ENCODE measurements at regions not wholly inside any gene's neighbourhood (a gene's known extent, or its start where the extent isn't known, plus 50 kb on each side); places are given as distances from the start of the nearest gene placed in this dataset.

- no peak for DNase-seq
- no peak for ATAC-seq
- intact Hi-C loops (cut with DNase I) = loop anchor here in 1 of 2 donors (10.0 kb wide), 1 partner anchor 296 kb away; no protein-coding TSS in a partner anchor
Measured at GRCh38 chr10:94210440-94211168, 152.1 kb downstream of the NOC3L start.

DNA sequence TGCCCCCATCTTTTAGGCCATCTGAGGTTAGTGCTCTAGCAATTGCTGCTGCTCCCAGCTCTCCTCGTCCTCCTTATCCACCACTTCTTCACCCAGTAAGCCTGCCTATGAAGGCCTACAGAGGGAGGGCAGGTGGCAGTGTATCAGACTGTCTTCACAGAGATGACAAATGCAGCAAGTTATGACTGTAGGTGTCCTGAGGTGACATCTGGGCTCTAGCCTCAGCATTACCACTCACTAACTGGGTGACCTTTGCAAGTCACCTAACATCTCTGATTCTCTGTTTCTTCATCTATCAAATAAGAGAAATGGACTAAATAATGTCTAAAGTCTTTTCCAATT, 151.6 kb downstream of the NOC3L start:
- intact Hi-C loops (cut with DNase I) = loop anchor here in 1 of 2 donors (10.0 kb wide), 1 partner anchor 296 kb away; no protein-coding TSS in a partner anchor
- DNase-seq (no peak), ATAC-seq (no peak)

DNA sequence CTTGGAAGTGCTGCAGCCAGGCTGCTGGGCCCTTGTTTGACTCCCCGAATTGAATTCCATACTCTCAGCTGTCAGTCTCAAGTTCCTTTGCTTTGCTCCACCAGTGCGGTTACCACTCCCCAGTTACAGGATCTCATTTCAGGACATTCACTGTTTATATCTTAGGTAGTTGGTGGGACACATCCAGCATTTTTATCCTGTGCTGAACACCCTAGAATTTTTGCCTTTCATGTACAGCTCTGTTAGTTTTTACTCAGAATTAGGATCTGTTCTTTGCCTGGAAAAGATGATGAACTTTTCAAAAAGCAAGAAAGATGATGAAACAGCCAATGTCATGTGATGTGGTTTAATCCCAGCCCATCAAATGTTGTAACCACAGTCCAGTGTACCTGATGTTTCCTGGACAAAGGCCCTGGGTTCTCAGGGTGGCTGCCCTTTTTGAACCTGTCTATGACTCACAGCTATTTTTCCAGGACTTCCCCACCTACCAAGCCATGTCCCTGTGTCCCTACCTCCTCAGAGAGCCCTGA, 149.7 kb downstream of the NOC3L start:
- DNase-seq = no peak
- peak in 1 of 2 donors; percentile 56 for ATAC-seq
- intact Hi-C loops (cut with DNase I) = loop anchor here in 1 of 2 donors (10.0 kb wide), 1 partner anchor 298 kb away; no protein-coding TSS in a partner anchor

DNA sequence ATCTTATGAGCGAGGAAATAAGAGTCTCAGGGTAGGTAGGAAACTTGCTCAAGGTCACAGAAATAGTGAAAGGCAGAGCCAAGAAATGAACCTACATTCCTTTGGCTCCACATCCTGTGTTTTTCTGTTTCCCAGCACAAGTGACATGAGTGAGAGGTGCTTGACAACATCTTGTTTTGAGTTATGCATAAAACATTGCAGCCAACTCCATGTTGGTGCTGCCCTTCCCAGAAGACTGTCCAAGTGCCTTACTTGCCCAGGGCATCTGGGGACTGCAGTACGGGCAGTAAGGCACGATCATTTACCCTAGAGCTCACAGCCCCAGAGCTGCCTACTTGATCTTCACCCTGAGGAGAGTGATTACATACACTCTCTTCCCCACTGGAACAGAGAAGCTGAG, 148.8 kb downstream of the NOC3L start:
- intact Hi-C loops (cut with DNase I) = loop anchor here in 1 of 2 donors (10.0 kb wide), 1 partner anchor 299 kb away; no protein-coding TSS in a partner anchor
- peak in 1 of 2 donors; percentile 35 for ATAC-seq
- no peak for DNase-seq

DNA sequence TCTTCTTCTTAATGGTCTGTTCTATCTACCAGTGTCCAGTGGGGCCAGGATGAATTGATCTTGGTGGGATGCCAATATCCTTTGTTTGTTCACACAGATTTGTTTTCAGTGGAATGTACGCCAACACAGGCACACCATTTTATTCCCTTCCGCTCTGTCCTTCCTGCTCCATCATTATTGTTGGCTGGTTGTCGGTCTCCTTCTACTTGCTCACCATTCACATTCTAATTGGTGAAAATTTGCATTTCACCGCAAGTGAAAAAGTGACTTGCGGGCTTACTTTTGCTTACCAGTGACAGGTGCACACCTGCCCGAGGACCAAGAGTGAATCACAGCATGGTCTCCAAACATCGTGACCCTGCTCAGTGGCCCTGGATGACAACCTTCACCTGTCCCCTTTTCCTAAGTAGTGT, 148.3 kb downstream of the NOC3L start:
- intact Hi-C loops (cut with DNase I) = loop anchor here in 1 of 2 donors (10.0 kb wide), 1 partner anchor 300 kb away; no protein-coding TSS in a partner anchor
- DNase-seq (no peak), ATAC-seq (no peak)

GRCh38 chr10:94216201-94216600, 146.5 kb downstream of the NOC3L start:
- intact Hi-C loops (cut with DNase I) = loop anchor here in 1 of 2 donors (10.0 kb wide), 1 partner anchor 301 kb away; no protein-coding TSS in a partner anchor
- DNase-seq = no peak
- ATAC-seq = no peak

- intact Hi-C loops (cut with DNase I) = loop anchor here in 1 of 2 donors (10.0 kb wide), 1 partner anchor 303 kb away; no protein-coding TSS in a partner anchor
- no peak for DNase-seq
- no peak for ATAC-seq
Measured at GRCh38 chr10:94217411-94217810, 145.3 kb downstream of the NOC3L start.

- ATAC-seq (no peak), DNase-seq (no peak)
- intact Hi-C loops (cut with DNase I) = loop anchor here in 1 of 2 donors (10.0 kb wide), 1 partner anchor 304 kb away; no protein-coding TSS in a partner anchor
Measured at GRCh38 chr10:94218493-94219183, 144.1 kb downstream of the NOC3L start.

GRCh38 chr10:94219829-94220228, 142.9 kb downstream of the NOC3L start:
- intact Hi-C loops (cut with DNase I) = loop anchor here in 1 of 2 donors (10.0 kb wide), 1 partner anchor 305 kb away; no protein-coding TSS in a partner anchor
- ATAC-seq = peak; percentile 61
- no peak for DNase-seq

DNA sequence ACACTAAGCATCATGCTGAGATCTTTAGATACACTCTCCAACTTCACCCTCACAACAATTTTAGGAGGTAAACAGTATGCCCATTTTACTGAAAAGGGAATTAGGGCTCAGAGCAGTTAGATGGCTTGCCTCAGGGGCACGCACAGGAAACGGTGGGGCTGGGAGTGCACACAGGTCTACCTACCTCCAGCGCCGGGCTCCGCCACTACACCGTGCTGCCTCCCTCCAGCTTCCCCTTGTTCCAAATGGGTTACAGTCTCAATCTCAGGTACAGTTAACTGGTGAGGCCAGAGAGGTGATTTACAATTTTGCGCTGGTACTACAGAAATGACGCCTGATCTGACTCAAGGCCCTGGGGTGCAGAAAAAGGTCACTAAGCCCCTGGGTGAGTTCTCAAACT, 142.0 kb downstream of the NOC3L start:
- DNase-seq (no peak), ATAC-seq (no peak)
- intact Hi-C loops (cut with DNase I) = no loop called here

DNA sequence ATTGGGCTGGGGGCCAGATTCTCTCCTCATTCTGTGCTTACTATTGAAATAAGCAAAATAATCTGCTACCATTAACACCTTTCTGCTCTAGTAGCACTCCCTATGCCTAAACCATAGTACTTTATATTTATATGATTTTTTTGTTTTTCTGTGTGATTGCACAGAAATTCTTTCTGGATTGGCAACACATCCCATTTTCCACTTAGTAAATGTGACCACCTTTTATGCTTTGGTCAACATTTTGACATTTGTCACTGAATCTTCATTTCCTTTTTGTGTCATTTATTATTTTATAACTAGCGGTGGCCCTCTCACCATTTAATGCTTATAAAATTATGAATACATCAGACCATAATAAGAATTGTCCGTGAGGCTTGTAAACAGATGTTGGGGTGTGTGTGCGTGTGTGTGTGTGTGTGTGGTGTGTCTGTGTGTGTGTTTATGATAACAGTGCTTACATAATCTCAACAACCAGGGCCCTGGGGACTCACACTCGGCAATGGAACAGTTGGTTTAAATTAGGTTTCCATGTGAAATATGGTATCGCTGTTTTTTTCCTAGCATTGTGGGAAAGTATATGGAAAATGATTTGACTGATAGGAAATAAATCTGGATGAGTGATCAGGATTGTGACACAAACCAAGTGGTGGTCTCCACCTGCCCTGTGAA, 138.9 kb downstream of the NOC3L start:
- no peak for ATAC-seq
- intact Hi-C loops (cut with DNase I) = no loop called here
- DNase-seq = no peak

DNA sequence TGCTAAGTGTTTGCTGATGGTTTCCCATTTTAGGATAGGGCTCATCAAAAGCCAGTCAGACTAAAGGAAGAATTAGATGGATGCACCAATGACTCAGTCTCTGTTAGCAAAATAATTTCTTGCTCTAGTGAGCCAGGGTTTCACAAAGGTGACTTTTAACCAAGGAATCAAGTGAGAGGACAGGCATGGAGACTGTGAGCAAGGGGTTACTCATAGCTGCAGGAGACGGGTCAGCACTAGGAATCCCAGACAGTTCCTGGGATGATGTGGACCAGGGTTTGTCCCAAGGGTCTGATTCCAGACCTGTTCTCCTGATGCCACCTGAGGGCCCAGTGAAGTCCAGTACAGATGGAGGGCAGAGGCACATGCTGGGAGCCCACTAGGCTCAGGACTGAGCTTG, 138.1 kb downstream of the NOC3L start:
- no peak for DNase-seq
- intact Hi-C loops (cut with DNase I) = no loop called here
- peak in 1 of 2 donors; percentile 39 for ATAC-seq

DNA sequence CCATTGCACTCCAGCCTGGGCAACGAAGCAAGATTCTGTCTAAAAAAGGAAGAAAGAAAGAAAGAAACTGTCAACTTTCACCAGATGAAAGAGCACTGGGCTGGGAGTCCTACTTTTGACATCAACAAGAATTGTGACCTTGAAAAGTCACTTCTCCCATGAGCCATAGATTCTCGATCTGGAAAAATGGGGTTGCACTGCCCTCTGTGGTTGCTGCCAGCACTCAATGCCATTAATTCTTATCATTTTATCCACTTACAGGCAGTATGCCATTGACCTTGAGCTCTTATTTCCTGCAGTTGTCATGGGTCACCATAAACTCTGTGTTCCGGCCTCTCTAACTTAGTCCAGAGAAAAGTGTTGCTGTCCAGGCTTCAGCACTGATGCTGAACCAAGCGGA, 137.2 kb downstream of the NOC3L start:
- intact Hi-C loops (cut with DNase I) = no loop called here
- ATAC-seq (peak in 1 of 2 donors; percentile 30), DNase-seq (no peak)

- DNase-seq (no peak), ATAC-seq (no peak)
- intact Hi-C loops (cut with DNase I) = no loop called here
Measured at GRCh38 chr10:94230134-94230785, 132.5 kb downstream of the NOC3L start.

- ATAC-seq (no peak), DNase-seq (no peak)
- intact Hi-C loops (cut with DNase I) = no loop called here
Measured at GRCh38 chr10:94232711-94233383, 129.9 kb downstream of the NOC3L start.

- intact Hi-C loops (cut with DNase I) = no loop called here
- no peak for DNase-seq
- no peak for ATAC-seq
Measured at GRCh38 chr10:94235461-94235860, 127.3 kb downstream of the NOC3L start.

GRCh38 chr10:94238006-94238617, 124.6 kb downstream of the NOC3L start:
- intact Hi-C loops (cut with DNase I) = no loop called here
- ATAC-seq = no peak
- DNase-seq = no peak

DNA sequence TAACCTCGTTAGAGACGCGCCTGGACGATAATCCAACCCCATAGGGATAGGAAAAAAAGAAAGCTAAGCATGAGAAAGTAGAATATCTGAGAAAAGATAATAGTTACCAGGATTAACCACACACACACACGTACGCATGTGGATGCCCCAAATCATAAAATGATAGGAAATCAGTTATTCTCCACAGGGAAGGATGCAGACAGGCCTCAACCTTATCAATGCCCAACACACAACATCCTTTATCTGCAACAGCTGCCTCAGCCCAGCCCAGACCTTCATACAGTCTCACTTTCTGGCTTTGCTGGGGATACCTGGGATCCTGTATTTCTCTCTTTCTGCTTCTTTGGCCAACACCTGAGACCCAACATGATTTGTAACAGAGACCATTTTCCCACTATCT, 123.0 kb downstream of the NOC3L start:
- ATAC-seq (no peak), DNase-seq (no peak)
- intact Hi-C loops (cut with DNase I) = no loop called here
